H1 (cell line): ENCODE measurements at regions not wholly inside any gene's neighbourhood (a gene's known extent, or its start where the extent isn't known, plus 50 kb on each side); places are given as distances from the start of the nearest gene placed in this dataset.

Experiments
- CHD2 ChIP-seq: IDR thresholded peaks from 2 replicates; pipeline ENCODE4 v1.6.1; 2012; ENCODE audit warnings: low read length, improper control_type of control experiment
- EP300 ChIP-seq, 2 experiments: IDR thresholded peaks; 1 replicate in 1 of 2; 2 replicates in 1 of 2; pipeline ENCODE4 v1.6.1; 2011 to 2012; ENCODE audit warnings: low read depth in 2 of 2, low read length in 2 of 2, mild to moderate bottlenecking in 2 of 2, borderline replicate concordance in 1 of 2, inconsistent platforms in 1 of 2, moderate library complexity in 1 of 2
- EZH2 ChIP-seq: fragments of 200-600 bp; sonication (generic); IDR thresholded peaks from 2 replicates; pipeline ENCODE4 v1.7.1; 2012; ENCODE audit warnings: low read depth, mild to moderate bottlenecking, moderate library complexity, low read length, inconsistent platforms; ENCODE audit not compliant: severe bottlenecking
- JUND ChIP-seq: IDR thresholded peaks from 2 replicates; pipeline ENCODE4 v1.6.1; 2011; ENCODE audit warnings: mild to moderate bottlenecking, improper control_type of control experiment, low read length
- POLR2A ChIP-seq, 2 experiments: IDR thresholded peaks; 1 replicate in 1 of 2; 2 replicates in 1 of 2; pipeline ENCODE4 v1.6.1; 2011; ENCODE audit warnings: low read depth in 2 of 2, low read length in 2 of 2, mild to moderate bottlenecking in 2 of 2; ENCODE audit errors: control extremely low read depth in 1 of 2
- RBBP5 ChIP-seq: IDR thresholded peaks from 2 replicates; pipeline ENCODE4 v1.7.1; 2012; ENCODE audit warnings: low read depth, mild to moderate bottlenecking, inconsistent platforms, low read length, moderate library complexity, borderline replicate concordance
- RNF2 ChIP-seq: fragments of 200-900, 300-1000 bp; sonication (generic); IDR thresholded peaks from 2 replicates; pipeline ENCODE4 v1.7.1; 2016; ENCODE audit warnings: borderline replicate concordance, low read depth, mild to moderate bottlenecking, antibody characterized with exemption, low read length; ENCODE audit not compliant: poor library complexity, severe bottlenecking; ENCODE audit errors: missing control alignments
- SP1 ChIP-seq: IDR thresholded peaks from 2 replicates; pipeline ENCODE4 v1.6.1; 2011; ENCODE audit warnings: low read depth, low read length
- SP2 ChIP-seq: IDR thresholded peaks from 2 replicates; pipeline ENCODE4 v1.6.1; 2012; ENCODE audit warnings: mild to moderate bottlenecking, low read length, inconsistent platforms
- TF ChIP-seq, protein P1 (sequence below), 3 experiments: IDR thresholded peaks; 1 replicate in 2 of 3; 2 replicates in 1 of 3; pipeline versions ENCODE4 v1.5.1 to v1.6.1; 2011; ENCODE audit warnings: low read length in 3 of 3, mild to moderate bottlenecking in 3 of 3, inconsistent platforms in 2 of 3, low read depth in 1 of 3, moderate library complexity in 1 of 3; ENCODE audit not compliant: insufficient read depth in 1 of 3; ENCODE audit errors: control extremely low read depth in 1 of 3
- TF ChIP-seq, protein P2 (sequence below): IDR thresholded peaks from 2 replicates; pipeline ENCODE4 v1.6.1; 2012; ENCODE audit warnings: low read length, inconsistent platforms

DNA sequence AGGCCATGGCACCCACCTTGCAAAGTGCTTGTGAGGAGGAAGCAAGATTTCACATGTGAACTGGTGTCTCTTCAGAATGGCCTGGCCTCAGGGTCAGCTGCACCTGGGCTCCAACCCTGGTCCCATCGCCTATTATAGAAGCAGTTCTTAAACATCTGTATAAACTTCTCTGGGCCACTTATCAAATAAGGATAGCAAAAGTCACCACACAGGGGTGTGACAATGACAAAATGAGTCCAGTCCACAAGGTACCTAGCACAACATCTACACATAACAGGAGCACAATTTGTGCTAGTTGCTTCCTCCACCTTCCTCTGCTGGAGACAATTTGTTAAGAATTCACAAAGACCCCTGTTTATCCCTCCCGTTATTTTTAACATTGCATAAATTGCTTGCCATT is 340.6 kb upstream of the ZMIZ1 start:
- TF ChIP-seq, protein P1, sequence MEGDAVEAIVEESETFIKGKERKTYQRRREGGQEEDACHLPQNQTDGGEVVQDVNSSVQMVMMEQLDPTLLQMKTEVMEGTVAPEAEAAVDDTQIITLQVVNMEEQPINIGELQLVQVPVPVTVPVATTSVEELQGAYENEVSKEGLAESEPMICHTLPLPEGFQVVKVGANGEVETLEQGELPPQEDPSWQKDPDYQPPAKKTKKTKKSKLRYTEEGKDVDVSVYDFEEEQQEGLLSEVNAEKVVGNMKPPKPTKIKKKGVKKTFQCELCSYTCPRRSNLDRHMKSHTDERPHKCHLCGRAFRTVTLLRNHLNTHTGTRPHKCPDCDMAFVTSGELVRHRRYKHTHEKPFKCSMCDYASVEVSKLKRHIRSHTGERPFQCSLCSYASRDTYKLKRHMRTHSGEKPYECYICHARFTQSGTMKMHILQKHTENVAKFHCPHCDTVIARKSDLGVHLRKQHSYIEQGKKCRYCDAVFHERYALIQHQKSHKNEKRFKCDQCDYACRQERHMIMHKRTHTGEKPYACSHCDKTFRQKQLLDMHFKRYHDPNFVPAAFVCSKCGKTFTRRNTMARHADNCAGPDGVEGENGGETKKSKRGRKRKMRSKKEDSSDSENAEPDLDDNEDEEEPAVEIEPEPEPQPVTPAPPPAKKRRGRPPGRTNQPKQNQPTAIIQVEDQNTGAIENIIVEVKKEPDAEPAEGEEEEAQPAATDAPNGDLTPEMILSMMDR (IDR thresholded peaks at IDR 0.05; ENCODE audit: control extremely low read depth in 1 of 3, insufficient read depth in 1 of 3, low read depth in 1 of 3, low read length in 3 of 3), result no peak
- no peak for TF ChIP-seq SP1
- no peak for TF ChIP-seq RNF2
- TF ChIP-seq SP2, result no peak
- TF ChIP-seq EZH2, result no peak
- TF ChIP-seq EP300 (IDR thresholded peaks at IDR 0.05; ENCODE audit: borderline replicate concordance in 1 of 2, low read depth in 2 of 2, low read length in 2 of 2), result no peak
- TF ChIP-seq POLR2A (IDR thresholded peaks at IDR 0.05; ENCODE audit: control extremely low read depth in 1 of 2, low read depth in 2 of 2, low read length in 2 of 2), result no peak
- TF ChIP-seq, protein P2, sequence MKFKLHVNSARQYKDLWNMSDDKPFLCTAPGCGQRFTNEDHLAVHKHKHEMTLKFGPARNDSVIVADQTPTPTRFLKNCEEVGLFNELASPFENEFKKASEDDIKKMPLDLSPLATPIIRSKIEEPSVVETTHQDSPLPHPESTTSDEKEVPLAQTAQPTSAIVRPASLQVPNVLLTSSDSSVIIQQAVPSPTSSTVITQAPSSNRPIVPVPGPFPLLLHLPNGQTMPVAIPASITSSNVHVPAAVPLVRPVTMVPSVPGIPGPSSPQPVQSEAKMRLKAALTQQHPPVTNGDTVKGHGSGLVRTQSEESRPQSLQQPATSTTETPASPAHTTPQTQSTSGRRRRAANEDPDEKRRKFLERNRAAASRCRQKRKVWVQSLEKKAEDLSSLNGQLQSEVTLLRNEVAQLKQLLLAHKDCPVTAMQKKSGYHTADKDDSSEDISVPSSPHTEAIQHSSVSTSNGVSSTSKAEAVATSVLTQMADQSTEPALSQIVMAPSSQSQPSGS, result no peak
- no peak for TF ChIP-seq JUND
- no peak for TF ChIP-seq RBBP5
- TF ChIP-seq CHD2, result no peak
